NCI-H69 (cell line): ENCODE measurements at regions not wholly inside any gene's neighbourhood (a gene's known extent, or its start where the extent isn't known, plus 50 kb on each side); places are given as distances from the start of the nearest gene placed in this dataset.
A peak's percentile ranks its signal among the peaks of the same experiment; 100 is the strongest.

Source experiments
- DNase-seq: peaks from one replicate; lab custom pipeline; 2025; lab: John Stamatoyannopoulos, UW

GRCh38 chr9:82498541-82499317 is 510.2 kb downstream of the SPATA31D1 start:
- DNase-seq: no peak

GRCh38 chr9:82499337-82499736 is 510.8 kb downstream of the SPATA31D1 start:
- no peak for DNase-seq

- DNase-seq: no peak
These were observed 516.0 kb downstream of the SPATA31D1 start for GRCh38 chr9:82504620-82505019.

- DNase-seq: no peak
These were observed 523.1 kb downstream of the SPATA31D1 start for GRCh38 chr9:82511626-82512025.

- DNase-seq: no peak
These were observed 524.2 kb downstream of the SPATA31D1 start for GRCh38 chr9:82512728-82513127.

- no peak for DNase-seq
These were observed 524.7 kb downstream of the SPATA31D1 start for GRCh38 chr9:82513242-82513751.

GRCh38 chr9:82513976-82514735 is 525.6 kb downstream of the SPATA31D1 start:
- no peak for DNase-seq

- DNase-seq: no peak
These were observed 530.3 kb downstream of the SPATA31D1 start for GRCh38 chr9:82518868-82519267.

- no peak for DNase-seq
These were observed 530.8 kb downstream of the SPATA31D1 start for GRCh38 chr9:82519332-82519731.

GRCh38 chr9:82524407-82524806 is 535.8 kb downstream of the SPATA31D1 start:
- DNase-seq: no peak

- no peak for DNase-seq
These were observed 536.4 kb downstream of the RASEF start for GRCh38 chr9:82526577-82526976.

GRCh38 chr9:82531795-82532194 is 531.1 kb downstream of the RASEF start:
- DNase-seq: no peak

- peak; percentile 77 for DNase-seq
These were observed 530.3 kb downstream of the RASEF start for GRCh38 chr9:82532504-82533180.

- DNase-seq: no peak
These were observed 527.4 kb downstream of the RASEF start for GRCh38 chr9:82535432-82535998.

GRCh38 chr9:82538634-82539033 is 524.3 kb downstream of the RASEF start:
- peak; percentile 88 for DNase-seq

GRCh38 chr9:82539146-82539545 is 523.8 kb downstream of the RASEF start:
- DNase-seq: peak; percentile 44

- DNase-seq: no peak
These were observed 522.9 kb downstream of the RASEF start for GRCh38 chr9:82539856-82540579.

- no peak for DNase-seq
These were observed 519.2 kb downstream of the RASEF start for GRCh38 chr9:82543726-82544125.

GRCh38 chr9:82546136-82546535 is 516.8 kb downstream of the RASEF start:
- peak; percentile 23 for DNase-seq

- no peak for DNase-seq
These were observed 514.9 kb downstream of the RASEF start for GRCh38 chr9:82547995-82548394.

GRCh38 chr9:82549174-82549821 is 513.6 kb downstream of the RASEF start:
- peak; percentile 33 for DNase-seq
